ENCODE measurements at regions not wholly inside any gene's neighbourhood (a gene's known extent, or its start where the extent isn't known, plus 50 kb on each side); places are given as distances from the start of the nearest gene placed in this dataset.
"Not testable (repeated sequence)": the region's sequence is repeated elsewhere in the genome, so short reads cannot be mapped to it uniquely, and the experiment has no call there.

GRCh38 chr1:37162059-37162458, 127.7 kb upstream of the GRIK3 start:
- no peak for DNase-seq

GRCh38 chr1:37166005-37166404, 131.7 kb upstream of the GRIK3 start:
- no peak for DNase-seq

- DNase-seq, result no peak
These were observed 133.2 kb upstream of the GRIK3 start for GRCh38 chr1:37167479-37167878.

- DNase-seq, result no peak
These were observed 134.9 kb upstream of the GRIK3 start for GRCh38 chr1:37169241-37169640.

- no peak for DNase-seq
These were observed 135.5 kb upstream of the GRIK3 start for GRCh38 chr1:37169743-37170275.

GRCh38 chr1:37171691-37172090, 137.4 kb upstream of the GRIK3 start:
- DNase-seq, result no peak

GRCh38 chr1:37174341-37174740, 140.0 kb upstream of the GRIK3 start:
- DNase-seq, result no peak

- DNase-seq, result no peak
These were observed 140.6 kb upstream of the GRIK3 start for GRCh38 chr1:37174876-37175275.

- no peak for DNase-seq
These were observed 141.4 kb upstream of the GRIK3 start for GRCh38 chr1:37175666-37176215.

- no peak for DNase-seq
These were observed 142.0 kb upstream of the GRIK3 start for GRCh38 chr1:37176269-37176668.

GRCh38 chr1:37177230-37177864, 143.0 kb upstream of the GRIK3 start:
- DNase-seq, result peak in 1 of 2 experiments; percentile 5

GRCh38 chr1:37181425-37181824, 147.1 kb upstream of the GRIK3 start:
- no peak for DNase-seq

GRCh38 chr1:37184789-37185188, 150.5 kb upstream of the GRIK3 start:
- no peak for DNase-seq

- no peak for DNase-seq
These were observed 152.0 kb upstream of the GRIK3 start for GRCh38 chr1:37186246-37186756.

GRCh38 chr1:37189111-37189510, 154.8 kb upstream of the GRIK3 start:
- no peak for DNase-seq

- DNase-seq, result no peak
These were observed 163.1 kb upstream of the GRIK3 start for GRCh38 chr1:37197411-37197810.

- not testable (repeated sequence) for DNase-seq
These were observed 180.0 kb upstream of the GRIK3 start for GRCh38 chr1:37214305-37214704.

- DNase-seq, result no peak
These were observed 199.3 kb upstream of the GRIK3 start for GRCh38 chr1:37233606-37234005.

GRCh38 chr1:37234941-37235418, 200.7 kb upstream of the GRIK3 start:
- no peak for DNase-seq

- DNase-seq, result no peak
These were observed 203.6 kb upstream of the GRIK3 start for GRCh38 chr1:37237948-37238347.

- DNase-seq, result no peak
These were observed 204.3 kb upstream of the GRIK3 start for GRCh38 chr1:37238364-37239224.

- no peak for DNase-seq
These were observed 205.0 kb upstream of the GRIK3 start for GRCh38 chr1:37239225-37239740.

GRCh38 chr1:37240897-37241296, 206.6 kb upstream of the GRIK3 start:
- no peak for DNase-seq
